Mammary epithelial cell (primary cell): ENCODE measurements at regions not wholly inside any gene's neighbourhood (a gene's known extent, or its start where the extent isn't known, plus 50 kb on each side); places are given as distances from the start of the nearest gene placed in this dataset.

Source experiments
- EZH2 ChIP-seq: IDR thresholded peaks from 2 replicates; pipeline ENCODE4 v1.6.1; 2012; ENCODE audit warnings: low read length, inconsistent platforms, borderline replicate concordance
- TF ChIP-seq, protein P1 (sequence below), 2 donors: IDR thresholded peaks in 1 of 2; conservative IDR thresholded peaks in 1 of 2; 2 replicates each; pipeline ENCODE4 v1.5.1; 2011 to 2012; ENCODE audit warnings: inconsistent platforms in 2 of 2, low read length in 2 of 2, mild to moderate bottlenecking in 2 of 2, control low read depth in 1 of 2, low read depth in 1 of 2; ENCODE audit not compliant: insufficient read depth in 1 of 2; ENCODE audit errors: extremely low read depth in 1 of 2

DNA sequence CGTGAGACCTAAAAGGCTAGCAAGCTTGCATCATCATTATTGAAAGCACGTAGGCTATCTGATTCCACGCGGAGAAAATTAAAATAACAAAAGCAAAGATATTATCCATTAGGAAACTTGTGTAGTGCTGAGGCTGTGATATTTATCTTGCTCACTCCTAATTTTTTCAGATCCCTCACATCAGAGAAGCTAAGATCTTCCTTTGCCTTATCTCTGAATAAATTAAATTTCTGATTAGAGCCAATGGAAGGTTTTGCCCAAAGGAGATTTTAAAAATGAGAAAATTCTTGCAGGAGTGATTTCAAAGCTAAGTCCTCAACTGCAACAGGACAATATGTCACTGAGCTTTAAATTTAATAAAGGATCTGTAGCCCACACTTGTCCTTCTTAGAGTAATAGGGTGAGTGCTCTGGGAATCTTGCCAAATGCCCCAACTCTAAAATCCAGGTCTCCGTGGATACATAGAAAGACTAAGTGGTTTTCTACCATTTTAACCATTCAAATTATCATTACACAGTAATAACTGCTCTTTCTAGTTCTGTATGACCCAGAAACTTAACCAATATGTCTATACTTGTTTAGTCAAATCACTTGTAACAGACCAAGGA lies 295.0 kb downstream of the CAAP1 start:
- TF ChIP-seq, protein P1, sequence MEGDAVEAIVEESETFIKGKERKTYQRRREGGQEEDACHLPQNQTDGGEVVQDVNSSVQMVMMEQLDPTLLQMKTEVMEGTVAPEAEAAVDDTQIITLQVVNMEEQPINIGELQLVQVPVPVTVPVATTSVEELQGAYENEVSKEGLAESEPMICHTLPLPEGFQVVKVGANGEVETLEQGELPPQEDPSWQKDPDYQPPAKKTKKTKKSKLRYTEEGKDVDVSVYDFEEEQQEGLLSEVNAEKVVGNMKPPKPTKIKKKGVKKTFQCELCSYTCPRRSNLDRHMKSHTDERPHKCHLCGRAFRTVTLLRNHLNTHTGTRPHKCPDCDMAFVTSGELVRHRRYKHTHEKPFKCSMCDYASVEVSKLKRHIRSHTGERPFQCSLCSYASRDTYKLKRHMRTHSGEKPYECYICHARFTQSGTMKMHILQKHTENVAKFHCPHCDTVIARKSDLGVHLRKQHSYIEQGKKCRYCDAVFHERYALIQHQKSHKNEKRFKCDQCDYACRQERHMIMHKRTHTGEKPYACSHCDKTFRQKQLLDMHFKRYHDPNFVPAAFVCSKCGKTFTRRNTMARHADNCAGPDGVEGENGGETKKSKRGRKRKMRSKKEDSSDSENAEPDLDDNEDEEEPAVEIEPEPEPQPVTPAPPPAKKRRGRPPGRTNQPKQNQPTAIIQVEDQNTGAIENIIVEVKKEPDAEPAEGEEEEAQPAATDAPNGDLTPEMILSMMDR (conservative IDR thresholded peaks at IDR 0.05 in 1 of 2, IDR thresholded peaks at IDR 0.05 in 1 of 2; ENCODE audit: extremely low read depth in 1 of 2, insufficient read depth in 1 of 2, low read depth in 1 of 2, low read length in 2 of 2) = no peak
- no peak for TF ChIP-seq EZH2
